A172 (cell line): ENCODE measurements at regions not wholly inside any gene's neighbourhood (a gene's known extent, or its start where the extent isn't known, plus 50 kb on each side); places are given as distances from the start of the nearest gene placed in this dataset.
"Not testable (repeated sequence)": the region's sequence is repeated elsewhere in the genome, so short reads cannot be mapped to it uniquely, and the experiment has no call there.

Experiments
- DNase-seq: peaks from one replicate; pipeline ENCODE4 v3.0.0-alpha.2; 2015; ENCODE audit warnings: low spot score

DNA sequence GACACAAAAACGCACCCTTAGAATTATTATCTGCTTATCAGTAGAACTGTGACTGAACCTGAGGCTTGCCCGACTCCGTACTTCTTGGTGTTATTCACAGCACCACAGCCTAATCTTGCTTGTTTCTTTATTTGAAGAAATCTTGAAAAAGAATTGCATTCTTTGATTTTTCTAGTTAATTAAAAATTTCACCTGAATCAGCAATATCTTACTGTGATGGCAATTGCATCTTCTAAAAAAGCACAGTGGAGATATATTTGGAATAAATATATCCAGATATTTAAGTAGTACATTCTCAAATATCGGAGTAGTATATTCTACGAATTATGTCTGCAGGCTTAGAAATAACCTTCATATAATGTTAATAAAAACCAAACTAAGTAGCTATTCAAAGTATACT is 90.1 kb upstream of the LYSMD4 start:
- DNase-seq, result no peak

DNA sequence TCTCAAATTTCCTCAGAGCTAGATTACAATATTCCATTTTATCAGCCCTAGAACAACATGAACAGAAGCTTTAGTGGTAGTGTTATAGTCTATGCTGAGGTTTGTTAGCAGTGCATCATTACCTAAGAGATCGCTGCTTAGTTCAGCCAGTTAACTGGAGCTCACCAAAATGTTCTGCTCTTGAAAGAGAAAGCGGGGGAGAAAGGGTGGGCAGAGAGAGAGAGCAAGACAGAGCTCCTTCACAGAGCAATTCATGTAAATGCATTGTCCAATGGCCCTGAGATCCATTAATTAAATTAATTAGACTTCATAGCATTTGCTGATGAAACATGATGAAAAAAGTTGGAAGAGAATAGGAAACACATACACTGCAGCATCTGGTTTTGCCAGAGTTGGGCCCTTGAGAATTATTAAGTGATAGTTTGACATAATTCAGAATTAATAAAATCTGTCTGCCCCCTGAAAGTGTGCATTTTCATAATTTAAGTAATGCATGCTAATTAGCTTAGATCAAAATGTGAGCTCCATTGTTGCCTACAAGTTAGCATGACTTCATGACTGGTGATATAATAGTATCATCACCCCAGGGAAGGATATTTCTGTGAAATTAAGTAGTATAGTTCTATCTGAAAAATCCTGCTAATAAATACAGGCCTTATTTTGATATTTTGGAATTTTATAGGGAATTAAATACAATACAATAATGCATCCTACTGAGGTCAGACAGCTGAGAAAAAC is 86.9 kb upstream of the LYSMD4 start:
- DNase-seq, result no peak

DNA sequence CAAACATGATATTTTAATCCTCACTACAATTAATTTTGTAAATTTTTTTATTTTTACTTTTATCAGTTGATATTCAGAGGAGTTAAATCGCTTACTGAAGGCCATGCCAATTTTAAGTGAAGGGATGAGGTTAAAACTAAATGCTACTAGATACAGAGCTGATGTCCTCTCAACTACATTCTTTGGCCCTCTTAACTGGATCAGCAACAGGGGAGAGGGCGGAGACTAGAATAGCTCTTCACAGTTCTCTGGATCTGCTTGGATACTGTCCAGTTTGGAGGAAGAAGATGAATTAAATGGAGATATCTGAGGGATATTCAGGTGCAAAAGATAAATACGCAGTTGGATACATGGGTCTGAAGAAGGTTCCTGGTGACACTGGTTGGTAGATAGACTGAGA is 85.6 kb upstream of the LYSMD4 start:
- no peak for DNase-seq

DNA sequence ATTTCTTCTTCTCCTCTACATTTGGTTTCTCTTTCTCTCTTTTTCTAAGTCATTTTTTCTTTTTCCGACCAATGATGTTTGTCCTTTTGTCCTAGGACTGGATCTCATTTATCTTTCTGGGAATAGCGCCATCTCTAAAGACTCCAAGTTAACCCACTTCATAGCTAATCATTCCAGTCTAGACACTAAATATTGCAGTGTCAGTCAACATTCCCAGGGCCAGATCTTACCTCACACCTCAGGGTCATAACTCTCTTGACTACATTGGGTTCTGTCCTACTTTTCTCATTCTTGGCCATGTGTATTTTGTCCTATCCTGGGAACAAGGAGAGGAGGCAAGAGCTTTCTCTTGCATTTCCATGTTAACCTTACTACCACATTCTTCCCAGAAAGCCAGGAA is 83.6 kb upstream of the LYSMD4 start:
- DNase-seq, result not testable (repeated sequence)

DNA sequence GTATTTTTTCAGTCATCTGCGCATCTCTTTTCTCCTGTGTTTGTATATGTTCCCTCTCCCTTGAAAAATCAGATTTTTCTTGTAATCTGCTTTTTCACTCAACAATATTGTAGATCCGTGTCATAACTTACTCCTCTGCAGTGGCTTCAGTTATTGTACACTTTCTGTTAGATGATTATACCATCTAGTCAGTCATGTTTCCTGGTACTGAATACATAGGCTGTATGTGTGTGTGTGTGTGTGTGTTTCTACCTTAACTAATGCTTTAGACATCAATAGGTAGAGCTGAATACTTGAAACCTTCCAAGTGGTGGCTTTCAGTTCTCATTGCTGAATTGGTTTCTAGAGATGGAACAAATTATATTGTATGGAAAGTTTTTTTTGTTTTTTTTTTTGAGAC is 77.4 kb upstream of the LYSMD4 start:
- DNase-seq, result not testable (repeated sequence)

DNA sequence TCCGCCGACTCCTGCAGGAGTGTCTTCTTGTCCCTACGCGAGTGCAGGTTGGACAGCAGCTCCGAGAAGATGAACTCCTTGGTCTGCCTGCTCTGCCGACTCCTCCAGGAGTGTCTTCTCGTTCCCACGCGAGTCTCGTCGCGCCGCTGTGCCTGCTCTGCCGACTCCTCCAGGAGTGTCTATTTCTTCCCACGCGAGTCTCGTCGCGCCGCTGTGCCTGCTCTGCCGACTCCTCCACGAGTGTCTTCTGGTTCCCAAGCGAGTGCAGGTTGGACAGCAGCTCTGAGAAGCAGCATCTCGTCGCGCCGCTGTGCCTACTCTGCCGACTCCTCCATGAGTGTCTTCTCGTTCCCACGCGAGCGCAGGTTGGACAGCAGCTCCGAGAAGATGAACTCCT is 66.6 kb upstream of the LYSMD4 start:
- DNase-seq, result not testable (repeated sequence)

DNA sequence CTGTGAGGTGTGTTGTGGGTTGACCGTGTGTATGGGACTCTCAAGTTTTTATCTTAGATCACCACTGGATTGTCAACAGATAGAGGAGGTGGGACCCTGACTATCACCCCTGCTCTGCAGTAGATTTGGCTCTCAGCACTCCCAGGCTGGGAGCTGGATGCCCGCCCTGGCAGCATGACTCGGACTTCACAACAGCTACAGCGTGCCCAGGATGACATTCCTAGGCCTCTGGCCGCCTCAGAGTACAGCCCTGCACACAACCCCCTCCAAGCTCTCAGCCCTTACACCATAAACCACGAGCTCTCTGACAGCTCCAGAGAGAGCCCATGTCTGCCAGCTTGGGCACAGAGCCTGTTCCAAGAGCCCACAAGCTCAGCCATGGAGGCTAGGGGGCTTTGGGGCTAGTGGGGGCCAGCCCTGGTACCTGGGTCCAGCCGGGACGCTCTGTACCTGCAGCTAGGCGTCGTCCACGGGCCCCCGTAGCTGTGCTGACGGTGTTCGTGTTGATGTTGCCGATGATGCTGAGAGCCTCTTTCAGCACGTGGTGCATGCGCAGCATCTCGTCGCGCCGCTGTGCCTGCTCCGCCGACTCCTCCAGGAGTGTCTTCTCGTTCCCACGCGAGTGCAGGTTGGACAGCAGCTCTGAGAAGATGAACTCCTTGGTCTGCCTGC is 66.1 kb upstream of the LYSMD4 start:
- DNase-seq, result not testable (repeated sequence)

DNA sequence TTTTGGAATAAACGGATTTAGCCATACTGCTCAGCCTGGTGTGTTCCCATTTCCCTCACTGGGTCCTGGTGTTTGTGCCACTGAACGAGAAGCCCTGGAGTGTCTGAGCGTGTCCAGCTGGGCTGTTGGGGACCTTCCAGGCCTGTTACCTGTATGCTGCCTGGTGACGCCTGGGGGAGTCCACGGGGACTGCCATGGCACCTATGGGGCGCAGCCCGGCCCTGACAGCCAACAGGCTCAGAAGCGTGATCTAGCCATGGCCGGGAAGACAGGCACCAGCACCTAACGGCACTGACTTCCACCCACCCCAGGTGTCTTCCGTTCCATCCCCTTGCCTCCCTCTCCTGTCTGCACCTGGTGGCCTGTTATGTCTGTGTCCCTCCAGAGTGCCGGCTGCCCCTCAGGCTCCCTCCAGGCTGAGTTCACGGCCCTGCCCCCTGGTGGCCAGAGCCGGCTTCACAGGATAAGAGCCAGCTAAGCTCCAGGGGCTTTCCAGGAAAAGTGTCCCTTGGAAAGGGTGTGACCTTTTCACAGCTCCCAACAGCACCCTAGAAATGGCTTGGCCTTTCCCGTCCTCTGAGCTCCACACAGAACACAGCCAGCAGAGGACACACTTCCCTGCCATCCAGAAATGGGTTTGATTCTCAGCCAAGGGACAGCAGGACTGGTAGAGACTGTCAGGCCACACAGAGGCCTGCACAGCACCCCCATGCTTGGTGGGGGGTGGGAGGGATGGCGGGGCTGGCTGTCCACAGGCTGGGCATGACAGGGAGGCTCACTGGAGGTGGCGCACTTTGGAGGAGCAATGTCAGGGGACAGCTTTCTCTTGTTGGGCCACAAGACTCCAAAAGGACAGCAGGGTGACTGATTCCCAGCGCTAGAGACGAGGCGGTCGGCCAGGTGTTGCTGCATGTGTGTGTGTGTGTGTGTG is 64.0 kb upstream of the LYSMD4 start:
- not testable (repeated sequence) for DNase-seq

DNA sequence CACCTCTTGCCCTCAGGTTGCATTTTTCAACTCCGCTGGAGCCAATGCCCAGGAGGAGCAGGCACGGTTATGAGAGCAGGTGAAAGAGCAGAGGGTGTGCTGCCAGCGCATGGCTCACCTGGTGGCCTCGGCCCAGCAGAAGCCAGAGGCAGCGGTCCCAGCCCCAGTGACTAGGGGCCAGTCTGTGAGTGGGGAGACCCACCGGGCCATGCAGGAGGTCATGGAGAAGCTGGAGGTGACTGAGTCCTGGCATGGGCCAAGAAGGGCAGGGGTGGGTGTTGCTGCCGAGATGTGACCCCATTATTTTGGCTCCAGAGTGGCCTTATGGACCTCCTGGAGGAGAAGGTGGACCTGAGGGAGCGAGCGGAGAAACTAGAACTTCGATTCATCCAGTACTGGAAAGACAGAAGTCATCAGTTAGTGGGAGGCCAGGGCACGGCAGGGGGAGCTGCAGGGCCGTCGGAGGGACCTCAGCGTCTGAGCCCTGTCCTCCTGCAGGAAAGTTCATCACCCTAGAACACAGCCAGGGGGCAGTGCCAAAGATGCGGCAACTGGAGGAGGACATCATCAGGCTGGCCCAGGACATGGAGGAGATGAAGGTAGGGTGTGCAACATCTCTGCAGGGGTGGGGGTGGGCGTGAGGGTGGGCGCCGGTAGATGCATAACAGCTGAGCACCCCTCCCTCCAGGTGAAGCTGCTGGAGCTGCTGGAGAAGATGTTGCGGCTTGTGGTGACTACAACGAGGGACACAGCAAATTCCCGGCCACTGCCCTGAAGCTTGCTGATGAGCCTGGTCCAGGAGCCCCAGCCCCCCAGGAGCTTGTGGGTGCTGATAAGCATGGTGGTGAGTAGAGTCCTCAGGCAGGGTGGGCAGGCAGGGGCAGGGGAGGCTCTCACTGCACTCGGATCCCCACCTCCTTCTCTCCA is 58.9 kb upstream of the LYSMD4 start:
- DNase-seq, result not testable (repeated sequence)

DNA sequence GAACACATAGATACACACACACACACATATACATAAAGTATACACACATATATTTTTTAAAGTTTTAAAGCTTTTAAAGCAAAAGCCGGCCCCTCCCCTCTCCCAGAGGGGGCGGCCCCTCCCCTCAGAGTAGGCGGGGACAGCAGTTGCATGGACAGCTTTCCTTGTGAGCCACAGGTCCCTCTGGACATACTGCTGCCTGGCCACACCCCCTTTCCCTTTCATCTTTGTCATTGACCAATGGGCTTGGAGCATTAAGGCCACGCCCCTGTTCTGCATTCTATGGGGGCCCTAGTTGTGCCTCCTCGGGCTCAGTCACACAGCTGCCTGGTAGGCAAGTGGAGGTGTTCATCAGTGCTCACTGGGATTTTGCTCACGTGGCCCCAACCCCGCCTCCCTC is 57.5 kb upstream of the LYSMD4 start:
- peak; percentile 3 for DNase-seq

DNA sequence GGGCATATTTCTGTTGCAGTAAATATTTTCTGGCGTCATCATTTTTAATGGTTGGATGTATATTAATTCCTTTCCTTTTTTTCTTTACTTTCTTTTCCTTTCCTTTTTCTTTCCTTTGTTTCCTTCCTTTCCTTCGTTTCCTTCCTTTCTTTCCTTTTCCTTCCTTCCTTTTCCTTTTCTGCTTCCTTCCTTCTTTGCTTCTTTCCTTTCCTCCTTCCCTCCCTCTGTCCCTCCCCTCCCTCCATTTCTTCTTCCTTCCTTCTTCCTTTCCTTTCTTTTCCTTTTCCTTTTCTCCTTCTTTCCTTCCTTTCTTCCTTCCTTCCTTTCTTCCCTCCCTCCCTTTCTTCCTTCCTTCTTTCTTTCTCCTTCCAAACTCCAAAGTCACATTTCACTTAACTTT is 54.9 kb upstream of the LYSMD4 start:
- no peak for DNase-seq

DNA sequence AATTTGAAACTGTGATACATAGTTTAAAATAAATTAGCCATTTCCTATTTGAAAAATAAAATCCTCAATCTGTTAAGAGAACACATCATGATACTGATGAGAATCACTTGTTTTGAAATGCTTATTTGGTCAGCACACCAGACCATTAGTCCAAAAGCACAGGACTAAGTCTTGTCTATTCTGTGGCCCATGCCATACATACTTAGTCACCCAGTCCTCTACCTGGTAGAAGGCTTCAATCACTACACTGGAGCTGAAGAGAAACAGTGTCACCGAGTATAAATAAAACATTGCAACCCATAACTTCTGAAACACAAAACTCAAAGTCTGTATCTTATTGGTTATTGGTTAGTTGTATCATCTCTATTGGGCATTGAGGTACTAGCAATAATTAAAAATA is 51.6 kb upstream of the LYSMD4 start:
- not testable (repeated sequence) for DNase-seq

DNA sequence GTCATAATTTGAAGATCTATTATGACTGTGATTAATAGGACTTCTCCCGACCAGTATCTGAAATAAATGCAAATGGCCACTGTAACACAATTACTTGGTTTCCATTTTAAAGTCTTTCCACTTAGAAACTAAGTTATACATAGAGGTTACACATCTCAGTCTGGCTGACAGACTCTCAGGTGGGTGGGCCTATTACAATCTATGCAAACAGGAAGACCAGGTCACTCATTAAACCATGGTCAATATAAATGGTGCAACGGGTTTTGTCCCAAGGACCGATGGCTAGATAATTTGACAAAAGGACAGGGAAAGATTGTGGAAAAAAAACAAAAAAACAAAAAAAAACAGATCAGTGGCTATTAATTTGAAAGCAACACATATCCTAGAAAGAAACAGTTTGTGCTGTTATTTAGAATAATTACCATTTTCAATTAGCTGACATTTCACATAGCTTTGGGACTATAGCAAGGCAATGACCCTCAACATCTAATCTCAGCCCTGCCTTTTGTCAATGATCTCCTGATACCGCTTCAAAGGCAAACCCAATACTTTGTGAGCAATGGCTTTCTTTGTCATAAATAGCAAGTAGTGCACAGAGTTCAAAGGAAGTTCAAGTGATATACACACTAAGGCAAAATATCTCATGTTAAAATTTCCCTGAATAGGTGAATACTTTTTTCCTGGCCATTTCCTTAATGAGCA is 50.8 kb upstream of the LYSMD4 start:
- DNase-seq, result not testable (repeated sequence)
